ENCODE measurements at regions not wholly inside any gene's neighbourhood (a gene's known extent, or its start where the extent isn't known, plus 50 kb on each side); places are given as distances from the start of the nearest gene placed in this dataset.

DNA sequence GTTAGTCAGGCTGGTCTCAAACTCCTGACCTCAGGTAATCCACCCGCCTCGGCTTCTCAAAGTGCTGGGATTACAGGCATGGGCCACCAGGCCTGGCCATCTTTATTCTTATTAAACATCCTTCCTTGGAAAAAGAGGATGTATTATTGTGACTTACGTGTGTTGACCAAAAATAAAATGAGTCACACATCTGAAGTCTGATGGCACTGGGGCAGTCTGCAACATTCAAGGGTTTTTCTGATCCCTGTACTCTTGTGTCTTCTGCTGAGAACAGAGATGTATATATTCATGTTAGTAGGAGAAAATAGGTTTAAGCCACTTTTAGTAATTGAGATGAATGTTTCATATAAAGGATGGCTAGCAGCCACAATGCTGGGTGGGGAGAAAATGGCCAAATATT is 129.9 kb upstream of the RIPOR2 start:
- no peak for DNase-seq (ENCODE audit: low read depth, low spot score)

DNA sequence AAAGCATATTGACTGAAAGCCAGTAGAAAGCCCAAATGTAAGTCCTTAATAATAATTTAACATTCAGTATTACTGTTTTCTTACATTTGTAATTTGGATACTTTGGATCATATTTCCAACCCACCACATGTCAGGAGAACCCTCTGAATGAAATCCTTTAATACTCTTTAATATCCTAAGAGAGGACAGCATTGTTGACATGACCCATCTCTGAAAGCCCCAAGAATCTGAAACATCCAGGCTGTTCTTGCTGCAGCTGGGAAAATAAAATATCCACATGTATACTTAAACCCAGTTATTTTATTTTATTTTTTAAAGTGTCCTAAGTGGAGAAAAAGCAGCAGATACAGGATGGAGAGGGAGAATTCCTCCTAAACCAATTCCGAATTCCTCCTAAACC is 130.8 kb upstream of the RIPOR2 start:
- no peak for DNase-seq (ENCODE audit: low read depth, low spot score)

DNA sequence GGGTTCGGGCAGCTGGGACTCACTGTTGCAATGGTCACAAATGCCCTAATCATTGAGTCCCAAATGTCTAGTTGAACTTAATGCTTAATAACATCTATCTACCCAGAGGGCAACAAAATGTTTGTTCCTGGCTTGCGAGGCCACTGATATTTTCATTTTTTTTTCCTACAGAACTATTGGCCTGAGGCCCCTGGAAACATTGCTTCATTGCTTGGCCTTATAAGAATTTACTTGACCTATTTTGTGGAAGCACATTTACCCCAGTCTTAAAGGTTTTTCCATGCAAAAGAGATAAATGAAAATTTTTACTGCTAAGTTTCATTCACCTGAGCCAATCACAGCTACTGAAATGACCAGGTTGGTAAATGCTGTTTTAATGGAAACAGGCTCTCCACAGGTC is 133.1 kb upstream of the RIPOR2 start:
- DNase-seq (ENCODE audit: low read depth, low spot score) = no peak

DNA sequence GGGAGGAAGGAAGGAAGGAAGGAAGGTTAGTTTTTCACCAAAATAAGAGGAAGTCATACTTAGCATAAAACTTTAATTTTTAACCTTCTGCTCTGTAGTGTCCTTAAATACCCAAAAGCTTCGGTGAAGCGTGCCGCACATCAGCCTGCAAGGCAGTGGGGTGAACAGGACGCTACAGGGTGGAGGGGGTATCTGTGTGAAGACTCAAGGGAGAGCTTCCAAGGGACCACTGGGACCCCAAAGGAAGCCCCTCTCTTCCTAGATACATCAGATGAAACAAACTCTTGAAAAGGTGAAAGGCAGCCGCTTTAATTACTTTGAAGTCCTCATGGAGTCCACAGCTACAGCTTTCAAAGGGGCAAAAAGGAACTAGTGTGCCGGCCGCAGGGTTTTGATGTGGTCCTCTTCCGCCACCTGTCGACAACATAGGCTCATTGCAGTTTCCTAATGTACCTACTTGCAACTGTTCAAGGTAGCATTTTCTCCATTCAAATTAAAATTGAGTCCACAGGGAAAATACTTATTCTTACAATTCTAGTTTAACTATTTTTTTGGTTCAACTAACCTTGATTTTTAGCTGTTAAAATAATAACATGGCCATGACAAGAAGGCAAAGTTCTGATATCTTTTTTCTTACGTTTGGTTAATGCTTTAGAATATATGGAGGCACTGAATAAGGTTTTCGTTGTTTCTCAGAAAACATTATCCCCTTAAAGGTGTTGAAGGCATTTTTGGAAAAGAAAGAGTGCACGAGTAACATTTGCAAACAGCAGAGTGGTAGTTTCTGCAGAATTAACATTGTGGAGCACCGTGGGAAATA is 135.0 kb upstream of the RIPOR2 start:
- no peak for DNase-seq (ENCODE audit: low read depth, low spot score)

DNA sequence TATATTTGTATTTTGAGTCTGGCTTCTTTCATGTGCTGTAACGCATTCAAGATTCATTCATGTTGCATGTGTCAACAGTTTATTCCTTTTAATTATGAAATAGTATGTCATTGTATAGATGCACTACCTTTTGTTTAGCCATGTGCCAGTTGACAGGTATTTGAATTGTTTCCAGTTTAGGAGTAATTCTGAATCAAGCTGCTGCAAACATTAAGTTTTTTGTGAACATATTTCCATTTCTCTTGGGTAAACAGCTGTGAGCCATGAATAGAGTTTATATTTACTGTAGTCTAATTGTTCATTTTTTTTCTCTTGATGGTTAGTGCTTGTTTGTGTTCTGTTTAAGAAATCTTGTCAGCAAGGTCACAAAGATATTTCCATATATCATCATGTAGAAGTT is 142.4 kb upstream of the RIPOR2 start:
- DNase-seq (ENCODE audit: low read depth, low spot score) = no peak

DNA sequence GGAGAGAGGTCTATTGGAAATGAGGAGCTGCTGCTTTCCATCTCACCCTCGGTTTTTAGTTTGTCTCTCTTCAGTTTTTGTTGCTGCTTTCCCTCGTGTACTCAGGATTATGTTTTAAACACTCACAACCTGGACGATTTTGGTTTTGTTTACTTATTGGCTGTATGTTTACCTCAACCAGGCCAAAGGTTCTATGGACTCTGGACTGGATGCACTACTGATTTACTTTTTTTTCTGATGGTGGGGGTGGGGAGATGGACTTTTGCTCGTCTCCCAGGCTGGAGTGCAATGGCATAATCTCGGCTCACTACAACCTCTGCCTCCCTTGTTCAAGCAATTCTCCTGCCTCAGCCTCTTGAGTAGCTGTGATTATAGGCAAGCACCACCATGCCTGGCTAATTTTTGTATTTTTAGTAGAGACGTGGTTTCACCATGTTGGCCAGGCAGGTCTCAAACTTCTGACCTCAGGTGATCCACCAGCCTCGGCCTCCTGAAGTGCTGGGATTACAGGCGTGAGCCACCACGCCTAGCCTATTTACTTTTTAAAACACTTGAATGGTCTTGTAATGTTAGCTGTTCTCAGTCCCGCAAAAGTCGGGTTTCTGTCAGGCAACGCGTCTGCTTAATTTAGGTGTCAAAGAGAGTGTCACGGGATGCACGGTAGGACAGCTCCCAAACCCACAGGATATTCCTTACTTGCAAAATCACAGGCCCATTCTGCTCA is 148.2 kb upstream of the RIPOR2 start:
- DNase-seq (ENCODE audit: low read depth, low spot score) = no peak

DNA sequence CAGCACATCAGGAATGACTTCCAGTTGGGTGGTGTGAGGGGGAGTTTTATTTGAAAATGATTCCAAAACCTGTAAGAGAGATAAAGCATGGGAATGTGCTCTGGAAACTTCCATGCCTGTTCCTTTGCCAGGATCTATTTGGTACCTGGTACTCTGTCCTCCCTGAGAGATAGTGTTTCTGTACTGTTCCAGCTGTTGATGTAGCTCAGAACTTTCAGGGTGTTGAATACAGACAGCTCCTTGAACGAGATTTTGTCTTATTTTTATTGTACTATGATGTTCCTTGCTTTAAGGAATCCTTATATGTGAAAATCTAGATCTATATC is 148.7 kb upstream of the RIPOR2 start:
- DNase-seq (ENCODE audit: low read depth, low spot score) = no peak

DNA sequence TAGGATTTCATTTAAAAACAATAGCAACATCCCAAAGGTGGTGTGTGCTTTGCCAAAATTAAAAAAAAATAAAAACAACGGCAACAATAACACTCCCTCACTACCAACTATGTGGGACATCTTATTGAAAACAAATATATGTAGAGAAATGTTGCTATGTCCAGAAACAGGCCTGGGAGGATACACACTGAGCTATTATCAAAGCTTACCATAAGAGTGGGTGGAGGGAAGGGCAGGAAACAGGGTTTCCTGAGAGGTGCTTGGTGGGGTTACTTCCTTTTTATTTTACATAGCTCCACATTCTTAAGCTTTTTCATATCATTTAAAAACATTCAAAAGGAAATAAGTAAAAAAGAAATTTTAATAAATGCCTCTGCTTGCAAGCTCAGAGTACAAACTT is 150.0 kb upstream of the RIPOR2 start:
- peak; percentile 96 for DNase-seq (ENCODE audit: low read depth, low spot score)

DNA sequence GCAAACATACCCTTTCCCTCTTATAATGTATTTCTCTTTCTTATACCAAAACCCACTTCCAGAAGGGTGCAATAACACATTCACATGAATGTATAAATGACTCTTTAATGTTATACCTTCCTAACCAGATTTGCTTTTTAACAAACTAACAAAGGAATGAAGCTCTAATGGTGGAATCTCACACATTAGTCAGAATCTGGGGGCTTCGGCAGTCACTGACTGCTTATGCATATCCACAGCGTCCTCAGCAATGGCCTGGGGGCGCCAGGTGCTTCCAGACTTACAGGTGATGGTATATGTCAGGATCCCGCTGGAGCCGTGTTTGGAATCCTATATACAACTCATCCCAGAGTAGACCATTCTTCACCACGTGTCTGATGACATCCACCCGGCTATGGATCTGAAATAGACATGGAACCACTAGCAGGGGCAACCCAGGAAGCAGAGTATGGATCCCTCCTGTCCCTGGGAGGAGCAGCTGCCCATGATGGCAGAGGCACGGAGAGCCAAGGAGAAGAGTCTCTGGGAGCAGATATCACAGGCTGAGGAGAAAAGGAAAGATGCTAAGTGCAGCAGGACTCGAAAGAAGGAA is 150.8 kb upstream of the RIPOR2 start:
- DNase-seq (ENCODE audit: low read depth, low spot score) = no peak

DNA sequence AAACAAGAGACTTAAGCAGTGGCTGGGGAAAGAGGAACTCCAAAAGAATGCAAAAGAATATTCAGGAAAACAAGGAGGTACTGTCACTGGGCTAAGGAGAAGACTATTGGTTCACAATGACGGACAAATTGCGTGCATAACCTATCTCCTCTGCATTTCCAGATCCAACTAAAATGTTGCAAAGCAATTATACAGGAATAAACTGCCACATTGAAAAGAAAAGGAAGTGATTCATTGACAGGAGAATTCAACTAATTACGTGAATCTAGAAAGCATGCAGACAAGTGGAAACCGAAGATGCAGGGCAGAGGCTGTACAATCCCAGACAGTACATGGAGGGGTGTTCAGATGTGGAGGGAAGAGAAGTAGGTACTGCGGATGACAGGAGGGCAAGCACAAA is 152.8 kb upstream of the RIPOR2 start:
- peak; percentile 72 for DNase-seq (ENCODE audit: low read depth, low spot score)

DNA sequence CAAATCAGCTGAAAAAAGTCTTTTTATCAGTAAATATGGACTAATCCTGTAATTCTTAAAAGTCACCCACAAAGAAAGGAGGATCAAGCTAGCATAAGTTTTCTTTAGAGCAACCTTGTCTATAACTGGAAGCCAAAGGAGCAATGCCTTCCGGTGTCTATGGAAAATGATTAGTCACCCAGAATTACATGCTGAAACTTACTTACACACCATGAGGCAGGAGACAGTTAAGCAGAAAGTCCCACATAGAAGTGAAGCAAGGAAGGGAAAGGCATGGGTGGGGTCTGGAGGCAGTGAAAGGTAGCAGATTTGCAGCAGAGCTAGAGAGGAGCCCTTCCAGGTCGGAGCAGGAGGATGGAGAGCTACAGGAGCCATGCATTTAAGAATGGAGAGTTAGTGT is 153.7 kb upstream of the RIPOR2 start:
- no peak for DNase-seq (ENCODE audit: low read depth, low spot score)

DNA sequence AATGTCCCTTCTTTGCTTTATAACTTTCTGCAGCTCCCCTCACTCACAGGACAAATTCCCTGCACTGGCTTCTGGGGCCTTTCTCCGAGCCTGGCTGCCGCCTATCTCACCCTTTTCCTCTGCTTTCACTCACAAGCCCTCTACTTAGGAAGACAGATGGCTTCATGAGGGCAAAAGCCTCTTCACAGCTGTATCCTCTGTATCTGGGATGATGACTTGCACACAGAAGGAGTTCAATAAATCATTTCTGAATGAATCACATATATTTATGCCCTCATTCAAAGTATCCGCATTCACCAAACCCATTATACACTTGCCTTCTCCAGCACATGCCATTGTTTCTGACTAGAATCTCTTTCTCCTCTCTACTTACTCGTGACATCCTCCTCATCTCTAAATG is 159.0 kb upstream of the RIPOR2 start:
- peak; percentile 70 for DNase-seq (ENCODE audit: low read depth, low spot score)

DNA sequence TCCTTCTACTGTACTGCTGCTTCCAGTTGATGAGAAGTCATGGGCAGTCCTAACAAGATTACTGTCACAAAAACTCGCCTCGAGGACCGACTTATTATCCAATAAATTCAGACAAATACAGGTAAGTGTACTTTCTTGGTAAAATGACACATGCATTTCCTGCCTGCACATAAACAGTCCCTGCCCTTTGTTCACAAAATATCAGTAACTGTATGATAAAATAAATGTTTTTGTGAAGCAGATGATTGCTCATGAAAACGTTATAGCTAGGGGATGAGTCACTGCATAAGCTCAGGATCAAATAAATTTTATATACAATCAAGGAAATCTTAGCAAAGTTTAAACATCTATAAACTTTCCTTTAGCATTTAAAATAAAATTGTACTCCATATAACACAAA is 164.5 kb upstream of the RIPOR2 start:
- no peak for DNase-seq (ENCODE audit: low read depth, low spot score)

DNA sequence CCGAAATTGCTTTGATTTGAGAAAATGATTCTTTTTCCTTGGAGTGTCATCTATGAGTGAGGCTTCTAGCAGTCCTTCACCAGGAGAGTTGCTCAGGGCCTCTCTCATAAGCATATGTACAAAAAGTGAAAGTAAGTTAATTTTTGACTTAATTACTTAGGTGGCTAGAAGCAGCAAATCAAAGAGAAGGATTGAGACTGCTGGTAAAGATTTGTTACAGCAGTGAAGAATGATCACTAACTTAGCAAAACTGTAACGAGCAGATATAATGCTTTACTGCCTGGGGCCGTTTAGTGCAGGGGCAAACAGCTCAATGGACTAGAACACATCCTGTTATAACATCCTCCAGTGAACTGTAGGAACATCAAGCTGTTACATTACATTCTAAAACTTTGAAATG is 167.8 kb upstream of the RIPOR2 start:
- no peak for DNase-seq (ENCODE audit: low read depth, low spot score)

DNA sequence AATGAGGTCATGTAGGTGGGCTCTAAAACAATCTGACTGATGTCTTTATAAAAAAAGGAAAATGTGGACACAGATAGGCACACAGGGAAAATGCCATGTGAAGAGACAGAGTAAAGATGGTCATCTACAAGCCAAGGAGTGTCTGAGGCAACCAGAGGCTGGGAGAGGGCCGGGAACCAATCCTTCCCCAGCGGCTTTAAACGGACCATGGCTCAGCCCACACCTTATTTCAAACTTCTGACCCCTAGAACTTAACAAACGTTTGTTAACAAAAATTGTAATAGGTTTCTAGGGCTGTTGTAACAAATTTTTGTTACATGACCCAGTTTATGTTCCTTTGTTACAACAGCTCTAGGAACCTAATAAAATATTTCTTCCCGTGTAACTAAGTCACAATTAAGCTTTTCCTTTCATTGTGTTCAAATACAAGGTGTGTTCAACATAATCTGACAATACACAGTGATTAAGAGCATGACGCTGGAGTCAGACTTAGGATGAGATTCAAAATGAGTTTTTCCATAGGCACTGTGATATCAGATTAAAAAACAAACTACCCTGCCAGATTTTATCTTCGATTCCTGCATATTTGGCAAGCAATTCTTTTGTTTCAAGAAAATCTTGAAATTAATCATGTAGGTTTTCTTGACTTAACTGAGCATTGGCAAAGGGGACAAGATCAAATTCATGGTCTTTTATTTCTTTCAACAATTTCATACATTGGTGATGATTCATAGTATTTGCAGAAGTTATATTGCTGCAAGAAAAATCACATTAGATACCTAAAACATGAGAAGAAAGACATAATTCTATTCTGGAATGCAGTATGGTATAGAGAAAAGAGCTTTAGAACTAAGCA is 169.5 kb upstream of the RIPOR2 start:
- no peak for DNase-seq (ENCODE audit: low read depth, low spot score)

DNA sequence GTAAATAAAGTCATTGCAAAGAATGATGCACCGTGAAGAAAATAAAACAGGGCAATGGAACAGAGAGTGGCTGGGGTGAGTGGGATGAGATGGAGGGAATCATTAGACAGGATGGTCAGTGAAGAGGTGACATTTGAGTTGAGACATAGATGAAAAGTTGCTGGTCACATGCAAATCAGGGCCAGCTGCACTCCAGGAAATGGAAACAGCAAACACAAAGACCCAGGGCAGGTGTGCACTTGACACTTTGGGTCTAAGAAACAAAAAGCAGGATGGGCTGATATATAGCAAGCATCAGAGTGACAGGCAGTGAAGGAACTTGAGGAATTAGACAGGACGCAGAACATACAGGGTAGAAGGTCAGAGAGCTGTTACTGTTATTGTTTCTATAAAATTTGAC is 171.5 kb upstream of the RIPOR2 start:
- no peak for DNase-seq (ENCODE audit: low read depth, low spot score)

DNA sequence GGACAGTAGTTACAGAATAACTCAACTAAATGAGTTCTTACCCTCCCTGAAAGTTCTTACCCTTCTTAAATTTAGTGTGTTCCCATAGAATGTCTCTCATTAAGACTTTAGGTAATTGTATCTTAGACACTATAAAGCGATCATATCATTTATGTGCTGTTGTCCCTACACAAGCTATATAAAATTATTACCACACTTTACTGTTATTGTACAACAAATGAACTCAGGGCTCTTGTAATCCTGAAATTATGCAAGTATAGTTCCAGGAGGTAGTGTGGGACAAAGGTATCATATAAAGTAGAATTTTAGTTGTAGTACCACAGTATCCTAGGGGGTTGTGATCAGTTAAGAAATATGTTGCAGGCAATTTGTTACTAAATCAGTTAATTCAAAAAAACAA is 167.4 kb upstream of the CARMIL1 start:
- DNase-seq (ENCODE audit: low read depth, low spot score) = no peak

DNA sequence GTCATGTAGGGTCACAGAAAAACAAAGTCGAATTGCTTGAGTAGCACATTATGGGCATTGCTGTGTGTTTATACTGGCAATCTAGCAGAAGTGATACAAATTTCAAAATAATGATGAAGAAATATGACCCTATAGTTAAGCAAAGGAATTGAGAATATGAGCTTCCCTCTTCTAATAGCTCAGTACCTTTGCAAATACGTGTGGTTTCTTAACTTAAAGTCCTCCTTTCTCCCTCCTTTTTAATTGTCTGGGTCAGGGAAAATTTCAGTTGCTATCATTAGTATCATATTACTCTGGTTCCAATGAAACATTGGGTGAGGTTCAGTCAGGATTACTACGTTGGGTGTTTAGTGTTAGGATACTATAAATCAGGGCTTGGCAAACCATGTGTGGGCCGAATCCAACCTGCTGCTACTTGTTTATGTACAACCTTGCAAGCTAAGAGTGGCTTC is 166.8 kb upstream of the CARMIL1 start:
- no peak for DNase-seq (ENCODE audit: low read depth, low spot score)

DNA sequence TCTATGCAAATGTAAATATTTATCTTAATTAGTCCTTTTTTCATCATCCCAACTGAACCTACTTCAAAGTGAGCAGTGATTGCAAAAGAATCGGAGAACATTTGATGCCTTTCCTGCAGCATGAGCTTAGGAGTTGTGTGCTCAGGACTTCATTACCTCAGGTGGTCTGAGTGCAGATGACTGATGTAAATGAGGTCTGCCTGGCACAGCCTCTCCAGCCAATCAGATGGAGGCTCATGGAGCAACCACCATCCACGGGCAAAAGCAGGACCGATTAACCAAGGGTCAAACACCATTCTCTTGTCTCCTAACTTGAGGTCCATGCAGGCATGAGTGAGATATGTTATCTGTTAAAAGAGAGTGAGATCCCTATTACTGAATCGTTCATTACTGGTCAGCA is 165.7 kb upstream of the CARMIL1 start:
- DNase-seq (ENCODE audit: low read depth, low spot score) = no peak

DNA sequence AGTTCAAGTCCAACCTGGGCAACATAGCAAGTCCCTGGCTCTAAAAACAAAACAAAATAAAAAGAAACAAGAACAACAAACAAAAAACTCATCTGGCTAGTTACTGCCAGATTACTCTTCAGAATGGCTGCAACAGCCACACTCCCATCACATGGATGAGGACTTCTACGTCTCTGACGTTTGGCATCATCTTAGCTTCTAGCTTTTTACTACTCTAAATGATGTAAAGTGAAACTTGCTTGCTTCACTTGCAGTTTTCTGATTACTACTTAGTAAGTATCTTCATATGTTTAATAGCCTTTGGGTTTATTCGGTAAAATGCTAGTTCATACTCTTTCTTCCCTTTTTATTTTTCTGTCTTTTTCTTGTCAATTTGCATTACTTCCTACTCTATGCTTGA is 161.1 kb upstream of the CARMIL1 start:
- DNase-seq (ENCODE audit: low read depth, low spot score) = no peak

DNA sequence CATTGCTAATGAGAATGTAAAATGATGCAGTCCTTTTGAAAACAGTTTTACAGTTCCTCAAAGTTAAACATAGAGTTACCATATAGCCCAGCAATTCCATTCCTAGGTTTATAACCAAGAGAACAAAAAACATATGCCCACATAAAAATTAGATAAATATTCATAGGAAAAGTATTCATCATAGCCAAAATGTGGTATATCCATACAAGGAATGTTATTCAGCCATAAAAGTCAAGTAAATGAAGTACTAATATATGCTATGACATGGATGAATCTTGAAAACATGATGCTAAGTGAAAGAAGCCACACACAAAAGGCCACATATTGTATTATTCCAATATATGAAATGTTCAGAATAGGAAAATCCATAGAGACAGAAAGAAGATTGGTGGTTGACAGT is 158.0 kb upstream of the CARMIL1 start:
- no peak for DNase-seq (ENCODE audit: low read depth, low spot score)

DNA sequence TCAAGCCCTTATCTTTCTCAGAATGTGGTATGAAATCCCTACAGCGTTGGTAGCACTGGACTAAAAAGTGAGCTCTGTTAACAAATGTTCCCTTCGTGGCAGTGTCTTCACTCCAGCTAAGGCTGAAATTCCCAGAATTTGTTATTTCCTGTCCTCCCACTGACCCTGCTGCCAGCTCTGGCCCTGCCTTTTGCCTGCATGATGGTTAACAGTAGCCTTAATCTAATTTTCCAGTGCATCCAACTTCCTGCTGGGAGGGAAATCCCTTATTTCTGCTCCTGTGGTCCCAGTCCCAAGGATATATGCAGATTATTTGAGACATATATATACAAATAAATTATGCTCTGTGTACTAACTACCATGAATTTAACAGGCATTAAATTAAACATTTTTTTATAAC is 157.2 kb upstream of the CARMIL1 start:
- peak; percentile 63 for DNase-seq (ENCODE audit: low read depth, low spot score)
